SK-N-SH treated with all-trans-retinoic acid at 6 μM for 48 hours (cell line): ENCODE measurements at regions not wholly inside any gene's neighbourhood (a gene's known extent, or its start where the extent isn't known, plus 50 kb on each side); places are given as distances from the start of the nearest gene placed in this dataset.

ENCODE experiments used
- ARNTL ChIP-seq: fragments of 450-650 bp; formaldehyde crosslinking; IDR thresholded peaks from 2 replicates; pipeline ENCODE4 v1.5.0; 2020; ENCODE audit warnings: low read depth, mild to moderate bottlenecking, moderate library complexity, borderline replicate concordance
- CREB5 ChIP-seq: fragments of 250-450 bp; sonication (Bioruptor Pico); IDR thresholded peaks from 2 replicates; pipeline ENCODE4 v1.5.1; 2020; ENCODE audit warnings: low read depth, mild to moderate bottlenecking, moderate library complexity
- GLIS3 ChIP-seq: fragments of 250-450 bp; sonication (Bioruptor Pico); IDR thresholded peaks from 2 replicates; pipeline ENCODE4 v1.5.0; 2020; ENCODE audit warnings: mild to moderate bottlenecking, moderate library complexity
- OSR1 ChIP-seq: fragments of 250-450 bp; sonication (Bioruptor Pico); IDR thresholded peaks from 2 replicates; pipeline ENCODE4 v1.8.0; 2022; ENCODE audit warnings: moderate library complexity, mild to moderate bottlenecking, inconsistent platforms
- RARB ChIP-seq: fragments of 250-450 bp; sonication (Bioruptor Pico); IDR thresholded peaks from 2 replicates; pipeline ENCODE4 v1.8.0; 2021; ENCODE audit warnings: mild to moderate bottlenecking, moderate library complexity
- ZFP3 ChIP-seq: fragments of 250-450 bp; sonication (Bioruptor Pico); IDR thresholded peaks from 2 replicates; pipeline ENCODE4 v1.5.0; 2020; ENCODE audit warnings: mild to moderate bottlenecking, moderate library complexity
- ZFP30 ChIP-seq: fragments of 450-650 bp; formaldehyde crosslinking; IDR thresholded peaks from 2 replicates; pipeline ENCODE4 v1.5.0; 2022; ENCODE audit warnings: mild to moderate bottlenecking, moderate library complexity
- TF ChIP-seq, protein P1 (sequence below): fragments of 250-450 bp; sonication (Bioruptor Pico); IDR thresholded peaks from 2 replicates; pipeline ENCODE4 v1.8.0; 2020; ENCODE audit warnings: mild to moderate bottlenecking, moderate library complexity, borderline replicate concordance

GRCh38 chr1:209503196-209503595 lies 80.3 kb upstream of the CAMK1G start:
- TF ChIP-seq ARNTL (CRISPR knock-in tag) (no peak), GLIS3 (no peak), OSR1 (CRISPR knock-in tag) (no peak), ZFP3 (CRISPR knock-in tag) (no peak), RARB (no peak), CREB5 (CRISPR knock-in tag) (no peak), ZFP30 (no peak)
- TF ChIP-seq, protein P1, sequence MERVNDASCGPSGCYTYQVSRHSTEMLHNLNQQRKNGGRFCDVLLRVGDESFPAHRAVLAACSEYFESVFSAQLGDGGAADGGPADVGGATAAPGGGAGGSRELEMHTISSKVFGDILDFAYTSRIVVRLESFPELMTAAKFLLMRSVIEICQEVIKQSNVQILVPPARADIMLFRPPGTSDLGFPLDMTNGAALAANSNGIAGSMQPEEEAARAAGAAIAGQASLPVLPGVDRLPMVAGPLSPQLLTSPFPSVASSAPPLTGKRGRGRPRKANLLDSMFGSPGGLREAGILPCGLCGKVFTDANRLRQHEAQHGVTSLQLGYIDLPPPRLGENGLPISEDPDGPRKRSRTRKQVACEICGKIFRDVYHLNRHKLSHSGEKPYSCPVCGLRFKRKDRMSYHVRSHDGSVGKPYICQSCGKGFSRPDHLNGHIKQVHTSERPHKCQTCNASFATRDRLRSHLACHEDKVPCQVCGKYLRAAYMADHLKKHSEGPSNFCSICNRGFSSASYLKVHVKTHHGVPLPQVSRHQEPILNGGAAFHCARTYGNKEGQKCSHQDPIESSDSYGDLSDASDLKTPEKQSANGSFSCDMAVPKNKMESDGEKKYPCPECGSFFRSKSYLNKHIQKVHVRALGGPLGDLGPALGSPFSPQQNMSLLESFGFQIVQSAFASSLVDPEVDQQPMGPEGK (CRISPR knock-in tag) = no peak
